Pulmonary artery endothelial cell (primary cell): ENCODE measurements at regions not wholly inside any gene's neighbourhood (a gene's known extent, or its start where the extent isn't known, plus 50 kb on each side); places are given as distances from the start of the nearest gene placed in this dataset.
"Not testable (repeated sequence)": the region's sequence is repeated elsewhere in the genome, so short reads cannot be mapped to it uniquely, and the experiment has no call there.

ENCODE experiments used
- DNase-seq: peaks from one replicate; pipeline ENCODE4 v3.0.0-alpha.2; 2011; ENCODE audit warnings: low read depth, low spot score

DNA sequence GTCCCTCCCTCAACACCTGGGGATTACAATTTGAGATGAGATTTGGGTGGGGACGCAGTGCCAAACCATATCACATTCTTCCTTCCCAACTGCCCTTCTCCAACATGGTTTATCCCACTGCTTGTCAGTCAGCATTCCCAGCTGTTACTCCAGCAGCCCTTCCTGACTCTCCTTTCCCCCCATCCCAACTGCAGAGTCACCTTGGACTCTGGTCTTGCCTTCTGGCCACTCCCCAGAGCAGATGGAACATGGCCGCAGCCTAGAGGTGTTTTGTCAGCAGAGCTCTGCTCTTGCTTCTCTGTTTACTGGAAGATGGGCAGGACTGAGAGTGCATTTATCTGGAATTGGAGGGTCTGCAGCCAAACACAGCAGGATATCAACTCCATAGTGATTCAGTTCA is 51.2 kb upstream of the MEX3C start:
- DNase-seq: no peak

DNA sequence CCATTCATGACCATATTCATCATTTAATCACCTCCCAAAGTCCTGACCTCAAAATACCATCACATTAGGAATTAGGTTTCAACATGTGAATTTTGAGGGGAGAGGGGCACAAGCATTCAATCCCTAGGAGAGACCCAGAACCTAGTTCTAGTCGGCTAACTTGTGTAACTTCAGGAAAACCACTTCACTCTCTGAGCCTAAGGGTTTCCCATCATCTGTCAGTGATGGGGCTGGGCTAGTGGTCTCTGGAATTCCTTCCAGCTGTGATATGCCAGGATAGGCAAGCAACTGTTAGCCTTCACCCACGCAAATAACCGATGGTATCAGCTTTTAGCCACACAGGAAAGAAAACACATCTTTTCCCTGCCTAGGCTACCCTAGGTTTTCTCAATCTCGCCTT is 52.5 kb upstream of the MEX3C start:
- DNase-seq: no peak

DNA sequence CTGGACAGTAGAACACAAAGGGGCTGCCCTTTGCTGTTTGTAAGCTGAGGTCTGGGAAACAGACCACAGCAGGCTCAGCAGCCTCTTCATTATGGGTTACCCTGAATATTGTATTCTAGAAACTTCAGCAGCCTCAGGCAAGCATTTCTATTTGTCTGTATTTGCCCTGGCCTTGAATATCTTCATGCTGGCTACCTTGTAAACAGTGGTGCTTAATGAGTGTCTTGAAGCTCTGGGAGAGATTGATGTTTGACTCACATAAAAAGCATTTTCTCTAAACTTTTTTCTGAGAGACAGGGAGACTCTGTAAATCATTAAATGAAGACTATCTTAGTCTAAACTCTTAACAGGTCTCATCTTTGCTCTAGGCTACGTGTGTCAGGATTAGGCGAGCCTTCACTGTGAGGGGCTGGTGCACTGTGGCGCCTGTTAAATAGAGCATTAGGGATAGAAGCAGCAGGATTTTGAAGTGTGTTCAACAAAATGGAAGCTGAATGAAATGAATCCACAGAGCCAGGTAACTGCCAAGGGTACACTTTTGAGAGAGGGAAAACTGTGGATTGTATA is 53.1 kb upstream of the MEX3C start:
- no peak for DNase-seq

DNA sequence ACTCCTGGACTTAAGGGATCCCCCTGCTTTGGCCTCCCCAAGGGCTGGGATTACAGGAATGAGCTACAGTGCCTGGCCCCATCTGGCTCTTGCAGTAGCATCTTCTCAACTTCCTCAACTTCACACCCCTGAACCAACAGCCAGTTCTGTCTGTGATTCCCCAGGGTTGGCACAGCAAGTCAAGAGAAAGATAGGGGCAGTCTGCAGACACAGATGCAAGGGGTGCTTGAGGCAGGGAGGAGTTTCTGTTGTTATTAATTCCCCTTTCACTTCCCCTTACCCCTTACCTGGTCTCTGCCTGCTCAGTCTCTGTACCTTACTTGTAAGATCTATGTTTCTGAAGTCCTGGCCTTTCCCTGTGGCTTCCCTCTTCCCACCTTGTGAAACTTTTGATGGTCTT is 54.1 kb upstream of the MEX3C start:
- no peak for DNase-seq

DNA sequence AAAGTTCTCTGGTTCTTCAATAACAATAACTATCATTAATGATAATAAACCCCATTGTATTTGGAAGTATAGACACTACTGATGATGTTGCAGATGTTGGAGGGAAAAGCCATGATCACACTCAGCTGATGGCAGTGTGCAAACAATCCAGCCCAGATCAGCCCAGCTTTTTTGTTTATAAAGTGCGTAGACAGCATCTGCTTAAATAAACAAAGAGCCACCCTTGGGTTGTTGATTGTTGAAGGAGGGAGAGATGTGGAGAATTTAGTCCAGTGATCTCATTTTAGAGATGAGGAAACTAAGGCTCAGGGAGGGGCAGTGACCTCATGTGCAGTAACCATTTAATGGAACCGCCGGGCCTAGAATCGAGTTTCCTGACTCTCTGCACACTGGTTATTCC is 56.0 kb upstream of the MEX3C start:
- DNase-seq: no peak

DNA sequence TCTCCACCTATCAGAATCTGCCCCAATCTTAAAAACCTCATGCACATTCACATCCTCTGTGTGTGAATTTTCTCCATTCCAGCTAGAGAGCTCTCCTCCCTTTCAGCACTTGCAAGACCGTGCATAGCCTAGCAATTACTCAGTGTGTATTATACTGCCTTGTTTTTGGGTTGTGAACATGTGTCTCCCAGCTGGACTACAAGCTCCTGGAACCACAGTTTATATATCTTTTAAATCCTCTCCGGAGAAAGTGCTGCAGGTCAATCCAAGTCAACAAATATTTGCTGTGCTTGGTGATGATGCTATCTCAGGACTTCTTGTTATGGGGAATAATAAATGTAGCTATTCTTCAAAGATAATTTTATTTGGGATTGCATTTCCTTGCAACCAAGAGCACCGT is 58.2 kb upstream of the MEX3C start:
- no peak for DNase-seq

DNA sequence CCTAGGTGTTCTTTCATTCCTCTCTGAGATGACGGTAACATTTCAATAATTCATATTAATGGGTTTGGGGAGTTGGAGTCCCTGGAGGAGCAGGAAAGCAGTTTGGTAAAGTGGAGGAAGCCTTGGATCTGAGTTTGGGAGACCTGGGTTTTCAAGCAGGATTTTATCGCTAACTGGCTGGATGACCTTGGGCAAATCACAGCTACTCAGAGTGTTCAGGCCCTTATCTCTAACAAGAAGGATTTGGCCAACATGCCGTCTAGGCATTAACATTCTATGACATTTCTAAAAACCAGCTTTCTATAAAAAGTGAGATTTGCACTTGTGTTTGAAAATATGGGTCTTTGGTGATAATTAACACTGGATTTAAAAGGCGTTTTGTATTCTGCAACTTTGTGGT is 59.7 kb upstream of the MEX3C start:
- DNase-seq: no peak

DNA sequence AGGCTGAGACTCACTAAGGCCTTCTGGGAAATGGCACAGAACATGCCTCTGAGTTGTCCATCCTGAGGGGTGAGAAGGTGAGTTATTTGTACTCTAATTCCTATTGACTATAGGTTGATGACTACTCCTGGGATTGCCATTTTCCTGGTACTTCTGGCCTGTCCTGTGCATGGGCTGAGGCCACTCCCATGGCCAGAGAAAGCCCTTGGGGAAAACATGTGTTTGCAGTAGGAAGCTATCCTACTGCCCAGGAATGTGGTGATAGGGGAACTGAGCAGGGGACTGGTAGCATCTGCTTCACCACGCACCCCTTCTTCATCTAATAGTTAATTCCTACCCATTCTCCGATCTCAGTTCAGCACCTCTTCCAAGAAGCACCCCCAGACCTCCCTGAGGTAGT is 62.6 kb upstream of the MEX3C start:
- DNase-seq: no peak

DNA sequence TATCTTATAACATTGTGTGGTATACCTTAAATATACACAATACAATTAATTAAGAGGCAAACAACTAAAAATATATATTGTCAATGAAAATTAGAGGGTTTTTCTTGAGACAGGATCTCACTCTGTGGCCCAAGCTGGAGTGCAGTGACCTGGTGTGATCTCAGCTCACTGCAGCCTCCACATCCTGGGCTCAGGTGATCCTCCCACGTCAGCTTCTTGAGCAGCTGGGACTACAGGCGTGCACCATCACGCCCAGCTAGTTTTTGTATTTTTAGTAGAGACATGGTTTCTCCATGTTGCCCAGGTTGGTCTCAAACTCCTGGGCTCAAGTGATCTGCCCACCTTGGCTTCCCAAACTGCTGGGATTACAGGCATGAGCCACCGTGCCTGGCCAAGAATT is 68.6 kb upstream of the MEX3C start:
- DNase-seq: not testable (repeated sequence)

DNA sequence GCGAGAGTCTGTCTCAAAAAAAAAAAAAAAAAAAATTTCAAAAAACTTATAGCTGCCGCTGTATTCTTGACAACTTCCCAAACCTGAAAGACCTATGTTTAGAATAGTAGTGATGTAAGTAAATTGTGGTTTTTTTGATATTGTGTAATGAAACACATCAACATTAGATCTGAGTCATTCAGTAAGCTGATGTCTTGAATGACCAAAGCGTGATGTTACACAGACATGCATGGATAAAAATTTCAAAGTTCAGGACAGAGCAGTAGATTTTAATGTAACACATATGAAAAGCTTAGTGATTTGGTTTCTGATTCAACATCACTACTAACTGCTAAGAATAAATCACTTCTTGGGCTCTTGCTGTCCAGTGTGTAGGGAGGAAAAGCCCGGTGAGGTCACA is 69.3 kb upstream of the MEX3C start:
- no peak for DNase-seq

DNA sequence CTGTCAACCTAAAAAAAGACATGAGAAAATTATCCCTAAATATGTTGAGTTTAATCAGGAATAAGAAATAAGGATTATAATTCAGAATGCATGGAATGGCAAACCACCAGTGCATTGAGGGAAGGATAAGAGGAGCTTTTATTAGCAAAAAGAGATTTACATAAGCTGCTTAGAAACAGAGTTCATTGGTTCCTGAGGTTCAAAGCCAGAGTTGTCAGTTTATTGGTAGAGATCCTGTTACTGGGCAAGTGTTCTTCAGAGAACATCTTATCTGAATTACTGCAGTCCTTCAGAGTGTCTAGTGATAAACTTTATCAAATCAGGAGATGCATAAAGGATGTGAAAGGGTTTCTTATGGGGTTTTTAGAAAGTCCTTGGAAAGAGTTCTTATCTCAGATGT is 76.0 kb upstream of the MEX3C start:
- no peak for DNase-seq

DNA sequence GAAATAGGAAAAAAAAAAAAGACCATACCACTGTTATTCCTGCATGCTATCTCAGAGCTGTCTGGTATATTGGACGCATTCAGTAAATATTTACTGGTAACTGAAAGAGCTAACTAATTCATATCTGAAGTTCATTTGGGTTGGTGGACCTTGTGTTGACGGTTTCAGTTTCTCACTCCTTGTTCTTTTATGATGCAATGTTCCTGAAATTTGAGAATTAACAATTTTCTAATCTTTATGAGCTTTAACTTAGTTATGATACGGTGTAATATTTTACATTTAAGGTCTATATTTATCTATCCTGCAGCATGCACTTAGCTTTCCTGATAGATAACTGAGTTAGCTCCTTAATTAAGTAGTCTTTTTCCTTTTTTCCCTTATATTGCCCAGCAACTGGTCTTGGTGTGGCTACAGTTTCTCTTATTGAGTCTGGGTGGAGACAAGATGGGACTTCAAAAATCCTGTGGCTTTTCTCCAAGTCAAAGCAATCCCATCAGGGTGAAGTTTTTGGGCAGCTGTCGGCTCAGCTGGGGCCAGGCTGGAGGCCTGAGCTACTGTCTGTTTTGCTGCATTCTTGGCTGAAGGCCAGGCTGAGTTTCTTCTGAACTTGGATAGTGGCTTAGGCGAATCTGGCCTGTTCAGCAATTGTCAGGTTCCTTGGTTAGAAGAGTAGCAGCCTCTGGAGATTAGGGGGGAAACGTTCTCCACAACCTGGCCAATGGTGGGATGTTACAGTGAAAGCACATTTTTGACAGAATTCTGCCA is 78.4 kb upstream of the MEX3C start:
- no peak for DNase-seq

DNA sequence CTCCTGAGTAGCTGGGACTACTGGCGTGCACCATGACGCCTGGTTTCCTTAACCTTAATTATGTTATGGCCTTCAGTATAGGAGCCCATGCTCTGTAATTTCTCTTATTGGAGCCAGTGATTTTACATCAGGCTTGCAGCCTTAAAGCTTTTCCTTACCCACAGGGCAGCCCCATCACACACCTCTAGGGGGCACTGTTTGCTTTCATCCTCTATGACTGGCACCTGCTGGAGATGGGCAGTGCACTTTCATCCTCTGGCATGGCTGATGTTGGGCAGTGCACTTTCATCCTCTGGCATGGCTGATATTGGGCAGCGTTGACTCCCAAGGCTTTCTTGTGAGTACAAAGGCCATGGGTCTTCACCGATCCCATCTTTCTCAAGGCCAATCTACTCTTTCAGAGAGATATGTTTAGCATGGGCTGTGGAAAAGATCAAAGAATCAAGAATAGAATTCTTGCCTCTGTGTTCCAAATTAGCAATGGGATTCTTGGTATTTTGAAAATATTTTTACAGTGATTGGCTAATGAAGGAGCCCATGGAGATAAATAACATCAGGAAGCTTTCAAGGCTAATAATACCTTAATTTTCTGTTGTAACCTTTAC is 80.7 kb upstream of the MEX3C start:
- no peak for DNase-seq

DNA sequence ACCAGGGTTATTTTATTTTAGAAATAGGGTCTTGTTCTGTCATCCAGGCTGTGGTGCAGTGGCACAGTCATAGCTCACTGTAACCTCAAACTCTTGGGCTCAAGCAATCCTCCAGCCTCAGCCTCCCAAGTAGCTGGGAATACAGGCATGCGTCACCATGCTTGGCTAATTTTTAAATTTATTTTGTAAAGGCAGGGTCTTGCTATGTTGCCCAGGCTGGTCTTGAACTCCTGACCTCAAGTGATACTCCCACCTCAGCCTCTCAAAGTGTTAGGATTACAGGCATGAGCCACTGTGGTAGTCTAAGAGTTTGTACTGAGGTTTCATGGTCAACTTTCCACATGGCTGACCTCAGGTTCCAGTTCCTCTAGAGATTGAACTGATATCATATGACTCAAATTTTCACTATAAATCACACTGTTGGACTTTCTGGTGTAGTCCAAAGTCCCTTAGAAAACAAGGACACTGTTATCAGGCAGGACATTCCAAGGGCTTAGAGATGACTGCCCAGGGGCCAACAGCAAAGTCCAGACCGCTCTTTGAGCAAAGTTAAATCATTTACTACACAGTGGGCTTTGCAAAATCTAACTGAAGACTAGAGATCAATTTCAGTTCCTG is 82.0 kb upstream of the MEX3C start:
- no peak for DNase-seq

DNA sequence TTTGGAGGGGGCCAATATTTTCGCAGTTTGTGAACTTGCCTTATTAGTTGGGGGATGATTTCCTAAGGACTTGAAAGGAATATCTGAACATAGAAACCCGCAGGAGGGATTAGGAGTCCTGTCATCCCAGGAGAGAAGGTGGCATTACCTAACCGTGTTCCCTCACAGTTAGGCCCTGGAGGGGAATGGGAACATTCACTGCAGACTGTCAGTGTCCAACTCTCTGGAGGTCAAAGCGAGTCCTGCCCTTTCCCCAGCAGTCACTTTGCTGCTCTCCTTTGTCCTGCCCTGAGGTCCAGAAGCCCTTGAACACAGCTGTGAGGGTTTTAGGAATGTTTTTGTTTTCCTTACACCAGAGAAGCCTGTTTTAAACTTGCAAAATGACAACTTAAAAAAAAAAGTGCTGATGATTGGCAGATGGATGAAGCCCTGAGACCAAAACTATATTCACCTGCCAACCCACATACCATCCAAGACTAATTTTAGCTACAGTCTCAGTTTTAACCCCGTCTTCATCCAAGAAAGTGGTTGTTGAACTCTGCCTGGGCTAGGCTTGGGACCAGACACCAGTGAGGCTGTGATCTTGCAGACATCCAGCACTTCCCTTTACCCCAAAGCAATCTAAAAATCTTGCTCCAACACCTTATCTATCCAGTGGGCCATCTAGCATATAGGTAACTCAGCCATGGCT is 90.5 kb upstream of the MEX3C start:
- no peak for DNase-seq

DNA sequence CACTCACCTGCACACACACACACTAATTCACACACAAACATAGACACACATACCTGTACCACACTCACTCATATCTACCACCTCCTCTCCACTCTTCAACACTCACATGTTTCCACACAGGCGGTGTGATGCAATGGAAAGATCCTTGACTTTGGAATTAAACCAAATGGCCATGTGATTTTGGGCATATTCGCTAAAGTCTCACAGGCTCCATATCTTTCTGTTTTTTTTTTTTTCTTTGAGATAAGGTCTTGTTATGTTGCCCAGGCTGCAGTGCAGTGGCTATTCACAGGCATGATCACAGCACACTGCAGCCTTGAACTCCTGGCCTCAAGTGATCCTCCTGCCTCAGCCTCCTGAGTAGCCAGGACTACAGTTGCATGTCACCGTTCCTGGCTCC is 91.1 kb upstream of the MEX3C start:
- no peak for DNase-seq

DNA sequence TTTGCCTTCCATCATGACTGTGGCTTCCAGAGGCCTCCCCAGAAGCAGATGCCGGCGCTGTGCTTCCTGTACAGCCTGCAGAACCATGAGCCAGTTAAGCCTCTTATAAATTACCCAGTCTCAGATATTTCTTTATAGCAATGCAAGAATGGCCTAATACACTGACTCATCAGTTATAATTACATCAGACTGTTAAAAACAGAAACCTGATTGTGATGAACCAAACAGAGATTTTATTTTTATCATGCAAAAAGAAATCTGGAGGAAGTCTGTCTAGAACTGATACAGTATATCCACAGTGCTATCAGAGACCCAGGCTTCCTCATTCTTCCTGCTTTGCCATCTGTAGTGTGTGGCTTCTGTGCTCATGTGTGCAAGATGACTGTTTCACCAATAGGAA is 93.4 kb upstream of the MEX3C start:
- DNase-seq: no peak

DNA sequence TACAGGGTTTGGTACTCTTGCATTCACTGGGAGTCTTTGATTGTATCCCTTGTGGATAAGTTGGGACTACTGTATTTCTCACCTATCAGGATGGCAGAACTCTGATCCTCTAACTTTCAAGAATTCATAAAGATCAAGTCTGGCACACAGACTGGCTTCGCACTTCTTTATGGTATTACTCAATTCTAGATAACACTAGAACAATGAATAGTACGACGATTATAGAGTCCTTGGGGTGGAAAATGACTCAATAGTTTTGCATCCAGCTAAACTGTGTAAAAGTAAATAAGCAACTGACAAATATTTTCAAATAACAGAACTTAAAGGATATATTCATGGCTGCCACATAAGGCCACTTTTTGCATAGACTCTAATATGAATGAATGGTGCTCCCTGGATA is 103.4 kb upstream of the MEX3C start:
- no peak for DNase-seq

DNA sequence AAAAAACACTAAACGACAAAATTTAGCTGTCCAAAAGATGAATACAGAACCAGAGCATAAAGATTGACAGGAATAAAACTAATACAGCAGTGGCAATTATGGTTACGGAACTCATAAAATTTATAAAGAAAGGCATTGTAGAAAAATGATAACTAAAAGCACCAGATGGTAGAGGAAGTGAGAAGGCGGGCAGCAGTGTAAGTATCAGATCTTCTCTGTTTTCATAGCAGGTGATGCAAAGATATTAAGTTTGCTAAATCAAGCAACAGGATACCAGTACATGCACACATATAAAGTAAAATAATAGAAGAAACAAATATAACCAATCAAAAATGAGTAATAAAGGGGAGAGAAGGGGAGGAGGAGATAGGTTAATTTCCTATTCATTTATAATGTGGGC is 103.9 kb upstream of the MEX3C start:
- no peak for DNase-seq

DNA sequence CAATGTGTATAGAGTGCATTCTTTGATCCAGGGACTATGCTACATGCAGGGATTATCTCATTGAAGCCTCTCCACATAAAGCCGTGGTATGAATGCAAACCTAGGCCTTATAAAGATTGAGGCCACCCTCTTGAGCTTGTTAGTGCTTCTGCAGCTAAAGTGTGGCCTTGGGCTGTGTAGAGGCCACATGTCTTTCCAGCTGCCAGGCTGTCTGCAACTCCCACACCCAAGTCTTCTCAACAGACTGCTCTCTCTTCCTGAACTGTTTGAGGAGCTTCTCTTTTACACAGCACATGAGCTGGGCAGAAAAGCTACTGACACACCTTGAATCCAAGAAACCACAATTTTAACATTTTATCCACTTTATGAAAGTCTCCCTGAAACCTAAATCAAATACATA is 119.2 kb upstream of the MEX3C start:
- DNase-seq: no peak

DNA sequence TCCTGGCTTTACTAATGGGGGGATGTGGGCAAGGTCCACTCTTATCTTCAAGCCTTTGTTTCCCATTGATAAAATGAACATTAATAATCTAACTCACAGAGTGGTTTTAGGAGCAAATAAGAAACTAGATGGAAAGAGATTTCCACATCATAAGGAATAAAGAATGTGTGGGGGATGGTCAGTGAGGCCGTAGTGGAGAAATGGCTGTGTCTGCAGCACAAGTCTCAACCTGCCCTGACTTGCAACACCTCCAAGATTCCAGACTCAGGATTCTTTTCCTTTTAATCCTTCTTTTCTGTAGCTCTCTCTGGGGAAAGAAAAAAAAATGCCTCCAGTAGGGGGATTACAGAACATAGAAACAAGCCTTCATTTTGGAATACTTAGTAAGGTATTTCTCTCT is 124.2 kb upstream of the MEX3C start:
- DNase-seq: no peak

DNA sequence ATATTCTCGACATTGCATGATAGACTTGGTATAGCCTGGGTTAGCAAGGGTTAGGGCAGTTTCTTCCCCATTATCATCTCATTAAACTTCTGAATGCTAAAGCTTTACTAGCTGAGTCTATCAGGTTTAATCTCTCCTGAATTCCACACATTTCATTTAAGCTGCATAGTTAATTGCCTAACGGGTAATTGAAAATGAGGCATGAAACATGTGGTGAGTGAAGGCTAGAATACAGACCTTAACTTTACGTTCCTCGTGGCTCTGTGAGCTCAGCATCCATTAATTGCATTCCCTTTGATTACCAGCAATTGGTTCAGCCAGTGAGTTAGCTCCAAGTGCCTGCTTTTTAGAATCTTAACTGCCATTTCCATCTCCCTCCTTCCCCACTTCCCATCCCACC is 126.5 kb upstream of the MEX3C start:
- no peak for DNase-seq
